GM12878 (cell line): ENCODE measurements at regions not wholly inside any gene's neighbourhood (a gene's known extent, or its start where the extent isn't known, plus 50 kb on each side); places are given as distances from the start of the nearest gene placed in this dataset.

Source experiments
- NRF1 ChIP-seq: conservative IDR thresholded peaks from 2 replicates; pipeline ENCODE4 v1.6.1; 2011; ENCODE audit warnings: mild to moderate bottlenecking, low read depth, low read length, improper control_type of control experiment
- POLR2AphosphoS5 ChIP-seq: IDR thresholded peaks from 2 replicates; pipeline ENCODE4 v1.6.1; 2011; ENCODE audit warnings: mild to moderate bottlenecking, low read length, inconsistent platforms
- SP1 ChIP-seq: IDR thresholded peaks from one replicate; pipeline ENCODE4 v1.6.1; 2011; ENCODE audit warnings: low read depth, low read length
- SPI1 ChIP-seq: IDR thresholded peaks from 2 replicates; pipeline ENCODE4 v1.6.1; 2011; ENCODE audit warnings: low read depth, mild to moderate bottlenecking, low read length, moderate library complexity, borderline replicate concordance; ENCODE audit not compliant: insufficient read depth
- TF ChIP-seq, protein P1 (sequence below), 3 experiments: IDR thresholded peaks in 2 of 3; conservative IDR thresholded peaks in 1 of 3; 2 replicates each; pipeline ENCODE4 v1.5.1; 2011; ENCODE audit warnings: low read depth in 3 of 3, low read length in 3 of 3, mild to moderate bottlenecking in 3 of 3, control low read depth in 2 of 3, moderate library complexity in 2 of 3, inconsistent platforms in 1 of 3, mixed read lengths in 1 of 3; ENCODE audit not compliant: control insufficient read depth in 2 of 3, insufficient read depth in 1 of 3; ENCODE audit errors: extremely low read depth in 1 of 3

DNA sequence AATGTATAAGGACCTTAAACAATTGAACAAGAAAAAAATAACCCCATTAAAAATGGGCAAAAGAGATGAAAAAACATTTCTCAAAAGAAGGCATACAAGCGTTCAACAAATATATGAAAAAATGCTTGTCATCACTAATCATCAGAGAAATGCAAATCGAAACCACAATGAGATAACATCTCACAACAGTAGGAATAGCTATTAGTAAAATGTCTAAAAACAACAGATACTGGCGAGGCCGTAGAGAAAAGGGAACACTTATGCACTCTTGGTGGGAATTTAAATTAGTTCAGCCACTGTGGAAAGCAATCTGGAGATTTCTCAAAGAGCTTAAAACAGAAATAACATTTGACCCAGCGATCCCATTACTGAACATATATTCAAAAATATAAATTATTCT lies 769.8 kb upstream of the MGAT4C start:
- TF ChIP-seq, protein P1, sequence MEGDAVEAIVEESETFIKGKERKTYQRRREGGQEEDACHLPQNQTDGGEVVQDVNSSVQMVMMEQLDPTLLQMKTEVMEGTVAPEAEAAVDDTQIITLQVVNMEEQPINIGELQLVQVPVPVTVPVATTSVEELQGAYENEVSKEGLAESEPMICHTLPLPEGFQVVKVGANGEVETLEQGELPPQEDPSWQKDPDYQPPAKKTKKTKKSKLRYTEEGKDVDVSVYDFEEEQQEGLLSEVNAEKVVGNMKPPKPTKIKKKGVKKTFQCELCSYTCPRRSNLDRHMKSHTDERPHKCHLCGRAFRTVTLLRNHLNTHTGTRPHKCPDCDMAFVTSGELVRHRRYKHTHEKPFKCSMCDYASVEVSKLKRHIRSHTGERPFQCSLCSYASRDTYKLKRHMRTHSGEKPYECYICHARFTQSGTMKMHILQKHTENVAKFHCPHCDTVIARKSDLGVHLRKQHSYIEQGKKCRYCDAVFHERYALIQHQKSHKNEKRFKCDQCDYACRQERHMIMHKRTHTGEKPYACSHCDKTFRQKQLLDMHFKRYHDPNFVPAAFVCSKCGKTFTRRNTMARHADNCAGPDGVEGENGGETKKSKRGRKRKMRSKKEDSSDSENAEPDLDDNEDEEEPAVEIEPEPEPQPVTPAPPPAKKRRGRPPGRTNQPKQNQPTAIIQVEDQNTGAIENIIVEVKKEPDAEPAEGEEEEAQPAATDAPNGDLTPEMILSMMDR (IDR thresholded peaks at IDR 0.05 in 2 of 3, conservative IDR thresholded peaks at IDR 0.05 in 1 of 3; ENCODE audit: control insufficient read depth in 2 of 3, extremely low read depth in 1 of 3, insufficient read depth in 1 of 3, low read depth in 3 of 3, low read length in 3 of 3), result no peak
- no peak for TF ChIP-seq SP1
- no peak for TF ChIP-seq SPI1
- TF ChIP-seq NRF1, result no peak
- no peak for TF ChIP-seq POLR2AphosphoS5
